Right hindlimb (tissue), 1 donor: ENCODE measurements at regions not wholly inside any gene's neighbourhood (a gene's known extent, or its start where the extent isn't known, plus 50 kb on each side); places are given as distances from the start of the nearest gene placed in this dataset.
"Not testable (repeated sequence)": the region's sequence is repeated elsewhere in the genome, so short reads cannot be mapped to it uniquely, and the experiment has no call there.

Source experiments
- DNase-seq: peaks from one replicate; pipeline ENCODE4 v3.0.0-alpha.2; 2018

DNA sequence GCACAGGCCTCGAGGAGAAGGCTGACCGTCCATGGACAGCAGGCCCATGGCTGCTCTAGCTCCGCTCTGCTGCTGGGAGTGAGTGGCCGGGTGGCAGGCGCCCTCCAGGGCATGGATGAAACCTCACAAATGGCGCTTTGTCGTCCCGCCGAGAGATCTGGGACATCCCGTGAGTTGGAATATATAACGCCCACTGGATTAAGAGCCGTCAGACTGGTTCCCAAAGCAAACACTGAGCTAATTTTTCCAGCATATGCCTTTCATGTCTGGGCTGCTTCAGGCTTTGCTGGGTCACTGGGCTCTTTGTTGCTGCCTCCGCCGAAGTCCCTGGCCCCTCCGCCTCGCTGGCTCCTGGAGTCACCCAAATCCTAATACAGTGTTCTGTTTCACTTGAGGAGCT is 266.3 kb downstream of the FOXL1 start:
- DNase-seq = no peak

DNA sequence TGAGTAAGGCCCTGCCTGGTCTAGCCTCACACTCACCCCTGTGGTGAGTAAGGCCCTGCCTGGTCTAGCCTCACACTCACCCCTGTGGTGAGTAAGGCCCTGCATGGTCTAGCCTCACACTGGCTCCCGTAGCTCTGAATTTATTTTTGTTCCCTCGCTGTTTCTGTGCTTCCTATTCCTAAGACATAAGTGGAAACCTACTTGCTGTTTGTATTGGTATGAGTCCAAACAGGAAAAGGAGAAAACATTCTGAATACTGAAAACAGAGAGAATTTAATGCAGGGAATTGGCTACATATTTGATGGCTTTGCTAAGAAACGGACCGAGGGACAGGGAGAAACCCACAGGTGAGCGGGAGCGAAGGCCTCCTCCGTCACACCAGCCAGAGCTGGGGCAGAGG is 267.8 kb downstream of the FOXL1 start:
- DNase-seq = no peak

DNA sequence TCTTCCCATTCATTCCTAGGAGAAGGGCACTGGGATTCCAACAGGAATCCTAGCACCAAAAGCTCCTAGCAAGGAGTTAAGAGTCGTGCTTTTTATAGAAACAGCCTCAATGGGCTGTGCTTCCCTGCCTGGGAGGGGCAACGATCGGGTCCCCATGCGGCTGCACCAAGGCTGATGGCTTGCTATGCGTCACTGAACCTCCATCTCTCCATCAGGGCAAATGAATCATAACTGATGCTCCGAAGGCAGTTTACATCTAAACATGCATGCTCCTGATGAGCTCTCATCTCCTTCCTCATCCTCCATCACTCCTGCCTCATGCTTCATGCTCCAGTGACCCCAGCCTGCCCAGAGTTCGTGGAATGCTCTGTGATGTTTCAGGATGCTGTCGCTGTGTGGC is 270.5 kb downstream of the FOXL1 start:
- DNase-seq = no peak

DNA sequence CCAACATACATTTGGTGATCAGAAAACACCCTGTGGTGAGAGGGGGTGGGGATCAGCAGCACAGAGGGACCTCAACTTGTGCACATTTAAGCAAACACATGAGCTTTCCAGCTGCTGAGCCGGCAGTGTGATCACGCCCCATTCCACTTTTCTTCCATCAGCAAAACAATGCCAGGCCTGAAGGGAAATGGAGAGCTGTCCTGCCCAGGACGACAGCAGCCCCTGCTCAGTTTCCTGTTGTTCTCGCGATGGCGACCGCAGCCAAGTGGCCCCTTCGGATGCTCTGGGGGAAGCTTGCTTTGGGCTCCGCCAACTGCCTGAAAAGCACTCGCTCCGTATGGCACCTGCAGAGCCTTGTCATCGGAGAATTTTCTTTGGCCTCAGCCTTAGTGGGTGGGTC is 272.3 kb downstream of the FOXL1 start:
- DNase-seq = no peak

- no peak for DNase-seq
Measured at GRCh38 chr16:86852135-86852534, 273.8 kb downstream of the FOXL1 start.

- peak; percentile 62 for DNase-seq
Measured at GRCh38 chr16:86854058-86854621, 275.8 kb downstream of the FOXL1 start.

DNA sequence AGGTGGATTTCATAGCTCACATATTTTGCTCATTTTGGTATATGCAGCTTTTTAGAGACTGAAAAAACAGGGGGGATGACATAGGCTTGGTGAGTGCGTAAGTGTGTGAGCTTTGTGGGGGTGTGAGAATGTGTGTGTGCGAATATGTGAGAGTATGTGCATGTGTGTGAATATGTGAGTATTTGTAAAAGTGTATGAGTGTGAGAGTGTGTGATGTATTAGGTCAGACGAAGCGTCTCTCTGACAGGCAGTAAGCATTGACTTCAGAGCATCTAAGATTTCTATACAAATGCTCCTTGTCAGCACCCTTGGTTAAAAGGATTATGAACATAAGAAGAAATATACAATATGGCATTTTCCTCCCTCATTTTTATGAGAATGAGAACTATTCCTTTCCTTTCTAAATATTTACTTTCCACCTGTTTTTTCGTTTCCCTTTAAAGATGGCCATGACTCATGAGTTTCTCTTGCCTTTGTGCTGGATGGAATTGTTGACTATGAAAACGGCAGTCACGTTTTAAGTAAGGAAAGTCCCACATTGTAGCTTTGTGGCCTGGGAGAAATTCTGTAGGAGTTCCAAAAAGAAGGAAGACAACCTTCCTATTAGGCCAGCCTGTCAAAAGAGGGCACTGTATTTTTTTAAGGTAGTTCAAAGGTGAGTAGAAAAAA is 276.4 kb downstream of the FOXL1 start:
- DNase-seq = no peak

GRCh38 chr16:86856946-86857586 is 278.7 kb downstream of the FOXL1 start:
- no peak for DNase-seq

GRCh38 chr16:86857807-86858206 is 279.5 kb downstream of the FOXL1 start:
- DNase-seq = no peak

DNA sequence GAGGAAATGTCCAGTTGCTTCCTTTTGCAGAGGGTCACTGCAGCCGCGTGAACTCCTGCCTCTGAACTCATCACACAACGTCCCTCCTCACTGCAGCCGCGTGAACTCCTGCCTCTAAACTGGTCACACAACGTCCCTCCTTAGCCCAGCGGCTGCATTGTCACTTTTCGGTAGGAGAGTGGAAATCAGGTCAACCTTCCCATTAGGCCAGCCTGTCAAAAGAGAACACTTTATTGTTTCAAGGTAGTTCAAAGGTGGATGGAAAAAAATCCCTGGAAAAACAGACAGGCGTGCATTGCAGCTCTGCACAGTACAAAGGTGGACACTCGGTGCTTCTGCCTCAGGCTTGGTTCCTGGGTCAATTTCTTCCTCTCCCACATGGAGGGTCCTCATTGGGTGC is 280.2 kb downstream of the FOXL1 start:
- DNase-seq = no peak

- DNase-seq = not testable (repeated sequence)
Measured at GRCh38 chr16:86861270-86861858, 283.0 kb downstream of the FOXL1 start.

DNA sequence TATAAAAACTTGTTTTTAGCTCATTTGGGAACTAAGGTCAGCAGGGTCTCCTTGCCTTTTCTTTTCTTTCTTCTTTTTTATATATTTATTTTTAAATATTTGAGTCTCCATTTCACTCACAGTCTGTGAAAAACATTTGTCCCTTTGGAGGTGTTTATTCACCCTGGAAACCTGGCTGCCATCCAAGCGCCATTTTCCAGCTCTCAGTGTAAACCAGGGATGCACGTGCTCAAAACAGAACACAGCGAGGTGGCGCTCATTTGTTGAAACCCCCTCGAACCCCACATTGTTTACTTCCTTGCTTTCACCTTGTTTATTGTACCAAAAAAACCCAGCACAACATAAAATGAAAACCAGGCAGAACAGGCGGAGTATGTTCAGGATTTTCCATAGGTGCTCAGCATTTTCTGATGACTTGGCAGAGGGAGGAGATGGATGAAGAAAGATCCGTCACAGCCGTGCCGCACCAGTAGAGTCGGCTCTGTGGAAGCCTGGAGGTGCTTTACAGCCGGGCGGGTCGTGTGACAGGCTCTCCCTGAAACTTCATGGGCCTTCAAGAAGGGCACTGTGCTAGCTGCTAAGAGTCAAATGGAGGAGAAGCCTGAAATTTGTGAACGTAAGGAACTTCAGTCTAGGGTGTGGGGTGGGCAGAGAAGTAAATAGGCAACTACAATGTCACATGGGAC is 284.4 kb downstream of the FOXL1 start:
- peak; percentile 78 for DNase-seq

DNA sequence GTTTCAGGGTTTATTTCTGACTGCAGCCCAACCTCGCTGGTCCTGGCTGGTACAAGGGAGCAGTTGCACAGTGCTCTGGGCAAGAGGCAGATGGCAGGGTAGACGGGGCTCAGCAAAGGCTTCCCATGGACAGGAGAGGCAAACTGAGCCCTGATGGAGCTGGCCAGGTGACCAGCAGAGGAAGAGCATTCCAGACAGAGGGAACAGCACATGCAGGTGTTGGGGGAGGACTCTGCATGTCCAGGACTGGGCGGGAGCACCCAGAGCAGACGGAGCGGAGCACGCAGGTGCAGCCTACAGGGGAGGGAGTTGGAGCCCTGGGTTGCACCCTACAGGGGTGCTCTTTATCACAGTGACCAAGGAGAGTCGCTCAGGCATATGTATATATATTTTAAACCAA is 285.3 kb downstream of the FOXL1 start:
- DNase-seq = no peak

- DNase-seq = no peak
Measured at GRCh38 chr16:86864586-86864985, 286.2 kb downstream of the FOXL1 start.

- peak; percentile 84 for DNase-seq
Measured at GRCh38 chr16:86865851-86866662, 287.7 kb downstream of the FOXL1 start.

- DNase-seq = no peak
Measured at GRCh38 chr16:86866986-86867722, 288.8 kb downstream of the FOXL1 start.

DNA sequence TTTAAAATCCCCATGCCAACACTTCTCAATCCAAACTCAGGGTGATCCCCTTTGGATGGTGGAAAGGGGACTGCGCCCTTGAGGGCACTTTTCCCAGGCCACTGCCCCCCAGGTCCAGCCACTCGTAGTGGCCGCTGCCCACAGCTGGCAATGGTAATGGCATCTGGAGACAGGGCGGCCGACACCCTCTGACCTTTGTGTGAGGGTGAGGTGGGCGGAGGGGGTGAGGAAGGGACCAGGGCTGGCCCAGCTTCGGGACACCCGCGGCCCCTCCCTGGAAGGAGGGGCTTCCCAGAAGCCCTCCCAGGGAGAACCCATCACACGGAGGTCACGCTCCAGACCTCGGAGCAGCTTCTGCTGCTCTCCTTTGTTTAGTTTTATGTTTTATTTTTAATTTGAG is 289.7 kb downstream of the FOXL1 start:
- DNase-seq = no peak

GRCh38 chr16:86868786-86869185 is 290.4 kb downstream of the FOXL1 start:
- no peak for DNase-seq

DNA sequence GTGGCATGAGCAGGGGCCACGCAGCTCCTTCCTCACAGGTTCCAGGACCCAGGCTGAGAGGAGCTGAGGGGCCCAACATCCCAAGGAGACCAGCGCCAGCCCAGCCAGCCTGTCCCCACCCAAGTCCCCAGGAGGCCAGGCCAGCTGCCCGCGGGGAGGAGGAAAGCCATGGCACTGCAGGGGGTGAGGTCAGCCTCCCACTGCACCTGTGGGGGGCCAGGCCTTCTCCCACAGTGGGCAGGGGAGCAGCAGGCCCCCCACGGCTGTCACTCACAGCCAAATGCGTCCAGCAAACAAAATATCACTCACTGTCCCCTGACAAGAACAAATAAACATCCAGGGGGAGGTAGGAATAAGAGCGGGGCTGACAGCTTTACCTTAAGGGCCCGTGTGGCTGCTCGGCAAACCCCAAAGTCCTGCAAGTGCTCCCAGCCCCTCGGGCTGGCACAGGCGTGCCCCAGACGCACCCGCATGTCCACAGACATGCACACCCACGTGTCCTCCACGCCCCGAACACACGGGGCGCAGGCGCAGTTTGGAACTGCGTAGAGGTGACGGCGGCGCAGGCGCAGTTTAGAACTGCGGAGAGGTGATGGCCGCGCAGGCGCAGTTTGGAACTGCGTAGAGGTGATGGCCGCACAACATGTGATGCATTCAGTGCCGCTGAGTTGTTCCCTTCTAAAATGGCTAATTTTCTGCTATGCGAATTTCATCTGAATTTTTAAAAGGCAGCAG is 291.1 kb downstream of the FOXL1 start:
- DNase-seq = no peak

DNA sequence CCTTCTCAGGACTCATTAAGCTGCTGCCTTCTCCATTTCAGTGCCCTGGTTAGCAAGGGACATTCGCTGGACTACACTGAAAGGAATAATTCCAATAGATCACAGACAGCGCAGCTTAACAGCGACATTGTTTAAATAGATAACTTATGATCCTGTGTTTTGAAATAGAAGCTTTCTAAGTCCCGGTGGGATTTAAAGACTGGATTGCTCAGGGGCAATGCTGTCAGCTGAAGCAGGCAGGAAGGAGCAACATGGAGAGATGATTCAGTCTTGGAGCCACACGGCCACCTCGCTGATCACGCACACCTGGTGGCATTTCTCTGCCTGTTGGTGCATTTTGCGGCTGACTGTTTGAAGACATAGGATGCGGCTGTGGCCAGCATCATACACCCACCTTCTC is 292.0 kb downstream of the FOXL1 start:
- DNase-seq = no peak

DNA sequence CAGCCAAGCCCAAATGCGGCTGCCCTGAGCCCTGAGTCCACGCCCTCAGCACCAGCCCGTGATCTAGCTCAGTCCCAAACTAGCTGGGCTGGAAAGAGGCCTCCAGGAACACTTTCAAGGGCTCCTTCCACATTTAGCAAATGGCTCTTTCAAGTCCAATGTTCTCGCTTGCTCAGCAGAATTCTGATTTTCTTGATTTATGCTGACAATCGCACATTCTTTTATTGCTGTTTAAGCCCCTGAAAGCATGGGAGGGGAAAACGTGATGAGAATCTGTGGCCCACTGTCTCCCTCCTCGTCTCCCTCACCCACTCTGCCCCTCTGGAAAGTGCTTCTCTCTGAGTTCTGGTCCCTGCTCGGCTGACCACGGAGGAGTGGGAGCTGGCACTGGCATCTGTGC is 293.8 kb downstream of the FOXL1 start:
- no peak for DNase-seq
